Activated naive CD8-positive, alpha-beta T cell treated with anti-CD3 and anti-CD28 coated beads, Interleukin-2, amount 10 ng/mL, durations not matched to agents 7 days and 5 days (primary cell): ENCODE measurements at regions not wholly inside any gene's neighbourhood (a gene's known extent, or its start where the extent isn't known, plus 50 kb on each side); places are given as distances from the start of the nearest gene placed in this dataset. TPM values are rescaled to one million over a fixed set of nuclear protein-coding genes. Genes with fewer than 3 reads are reported as not detected.

Source experiments
- microRNA-seq: library from miRNA; unstranded; fragments of <30 nt; microRNA quantifications from one replicate; pipeline ENCODE4 v1.2.0, GENCODE V29; 2022

Small RNAs in the stretch of these regions (microRNA-seq; reads per million reads assigned to microRNA genes)
- gene MIR1268A = not detected
